K562 (cell line): ENCODE measurements at regions not wholly inside any gene's neighbourhood (a gene's known extent, or its start where the extent isn't known, plus 50 kb on each side); places are given as distances from the start of the nearest gene placed in this dataset.

Source experiments
- ATAC-seq: fragments of 200-7000 bp; cut with Tn5 transposase; 3 replicates; pipeline ENCODE4 v1.9.1; 2020; ENCODE audit warnings: moderate library complexity
- BruUV-seq: library from RNA; stranded (reverse); fragments of 400-500 nt; replicated peaks from 2 replicates; lab custom pipeline; 2021; lab: Mats Ljungman, UMichigan
- CTCF ChIA-PET: fragments of 300-600 bp; formaldehyde crosslinking; extraction: SDS; loops from one replicate; lab custom pipeline; 2021; ENCODE audit warnings: low intra/inter-chr PET ratio; lab: Yijun Ruan, JAX
- POLR2A ChIA-PET: fragments of 300-600, 350-650 bp; sonication (Branson Sonifier 250); formaldehyde crosslinking; extraction: SDS; loops from one replicate; lab custom pipeline; 2021; ENCODE audit warnings: antibody characterized with exemption, inconsistent platforms; lab: Yijun Ruan, JAX
- DNase-seq, 4 experiments: peaks; one replicate each; pipeline versions ENCODE4 v3.0.0 to v3.0.0-alpha.2; 2011 to 2018; ENCODE audit warnings: low spot score in 3 of 4, mixed read lengths in 3 of 4; ENCODE audit errors: extremely low read depth in 1 of 4
- FAIRE-seq: peaks from 2 replicates; lab custom pipeline; 2011; peaks lifted over from hg19 to GRCh38; lab: Jason Lieb, UNC
- H2AFZ ChIP-seq: 2 replicates; pipeline ENCODE4 v1.6.0; 2011; ENCODE audit warnings: low read depth, low read length, control low read depth, inconsistent platforms
- H3K27ac ChIP-seq: fragments of 200-600 bp; 3 replicates; pipeline ENCODE4 v1.8.0; 2011; ENCODE audit warnings: low read depth, mild to moderate bottlenecking, control low read depth, inconsistent platforms, low read length, moderate library complexity, mixed read lengths; ENCODE audit errors: extremely low read depth
- H3K27me3 ChIP-seq, 2 experiments: fragments of 300-600 bp in 1 of 2; 2 replicates in 1 of 2; 3 replicates in 1 of 2; pipeline versions ENCODE4 v1.6.0 to v1.8.0; 2011; ENCODE audit warnings: inconsistent platforms in 2 of 2, low read length in 2 of 2, mild to moderate bottlenecking in 1 of 2, mixed read lengths in 1 of 2, moderate library complexity in 1 of 2; ENCODE audit not compliant: control insufficient read depth in 2 of 2, insufficient read depth in 2 of 2
- H3K36me3 ChIP-seq: fragments of 300-600 bp; 3 replicates; pipeline ENCODE4 v1.8.0; 2011; ENCODE audit warnings: mild to moderate bottlenecking, low read length, inconsistent platforms; ENCODE audit not compliant: control insufficient read depth, insufficient read depth
- H3K4me1 ChIP-seq, 2 experiments: fragments of 200-600 bp in 1 of 2; replicated peaks in 1 of 2; 2 replicates in 1 of 2; 3 replicates in 1 of 2; pipeline versions ENCODE4 v1.5.1 to v1.8.0; 2011; ENCODE audit warnings: inconsistent platforms in 2 of 2, low read length in 2 of 2, mild to moderate bottlenecking in 1 of 2, mixed read lengths in 1 of 2, moderate library complexity in 1 of 2; ENCODE audit not compliant: control insufficient read depth in 2 of 2, insufficient read depth in 2 of 2
- H3K4me2 ChIP-seq: 2 replicates; pipeline ENCODE4 v1.6.1; 2011; ENCODE audit warnings: low read length, control low read depth, inconsistent platforms, mixed read lengths; ENCODE audit not compliant: insufficient read depth
- H3K4me3 ChIP-seq: fragments of 200-600 bp; sonication (generic), shearing (Covaris generic); 2 replicates; pipeline ENCODE4 v1.5.1; 2016; ENCODE audit warnings: control low read depth, inconsistent platforms
- H3K79me2 ChIP-seq: fragments of 200-600 bp; 3 replicates; pipeline ENCODE4 v1.8.0; 2011; ENCODE audit warnings: low read length, inconsistent platforms; ENCODE audit not compliant: control insufficient read depth, insufficient read depth
- H3K9ac ChIP-seq, 2 experiments: 2 replicates each; pipeline versions ENCODE4 v1.6.0 to v1.6.1; 2011; ENCODE audit warnings: low read depth in 2 of 2, low read length in 2 of 2, control low read depth in 1 of 2, inconsistent platforms in 1 of 2, mild to moderate bottlenecking in 1 of 2, mixed read lengths in 1 of 2; ENCODE audit not compliant: insufficient read depth in 1 of 2
- H3K9me1 ChIP-seq: one replicate; pipeline ENCODE4 v1.6.0; 2011; ENCODE audit warnings: inconsistent platforms, mild to moderate bottlenecking, low read length, moderate library complexity; ENCODE audit not compliant: control insufficient read depth, insufficient read depth
- H3K9me3 ChIP-seq: replicated peaks from 2 replicates; pipeline ENCODE4 v1.5.1; 2011; ENCODE audit warnings: low read depth, low read length, inconsistent platforms; ENCODE audit not compliant: control insufficient read depth, insufficient read depth
- H4K20me1 ChIP-seq: replicated peaks from 2 replicates; pipeline ENCODE4 v1.6.1; 2011; ENCODE audit warnings: low read length, inconsistent platforms, mixed read lengths; ENCODE audit not compliant: control insufficient read depth, insufficient read depth
- BRD4 ChIP-seq: fragments of 200-600 bp; sonication (generic); IDR thresholded peaks from 2 replicates; pipeline ENCODE4 v1.6.1; 2017; ENCODE audit warnings: inconsistent platforms
- GTF2F1 ChIP-seq: IDR thresholded peaks from 2 replicates; pipeline ENCODE4 v1.6.1; 2011; ENCODE audit warnings: low read depth, low read length, improper control_type of control experiment
- HDAC1 ChIP-seq, 2 experiments: fragments of 450-650 bp; IDR thresholded peaks; 2 replicates each; pipeline ENCODE4 v1.6.1; 2016 to 2017; ENCODE audit warnings: inconsistent platforms in 1 of 2, mild to moderate bottlenecking in 1 of 2, moderate library complexity in 1 of 2
- MYNN ChIP-seq, 2 experiments: sonication (generic); formaldehyde crosslinking in 1 of 2; IDR thresholded peaks; 2 replicates each; pipeline versions ENCODE4 v1.5.0 to v1.6.1; 2016 to 2020; ENCODE audit warnings: antibody characterized with exemption in 1 of 2, missing genetic modification reagents in 1 of 2
- NFATC3 ChIP-seq: fragments of 450-650 bp; IDR thresholded peaks from 2 replicates; pipeline ENCODE4 v1.6.1; 2017; ENCODE audit warnings: mild to moderate bottlenecking
- POLR2AphosphoS2 ChIP-seq: IDR thresholded peaks from 2 replicates; pipeline ENCODE4 v1.6.1; 2012; ENCODE audit warnings: low read length, improper control_type of control experiment
- PRMT5 ChIP-seq: sonication (generic); formaldehyde crosslinking; IDR thresholded peaks from 2 replicates; pipeline ENCODE4 v1.5.0; 2020; ENCODE audit warnings: missing genetic modification reagents
- SETDB1 ChIP-seq: IDR thresholded peaks from one replicate; pipeline ENCODE4 v1.6.1; 2012; ENCODE audit warnings: low read length, control low read depth, inconsistent platforms
- ZNF436 ChIP-seq: fragments of 250-450, 450-650 bp; sonication (Bioruptor Pico); formaldehyde crosslinking; IDR thresholded peaks from 2 replicates; pipeline ENCODE4 v1.7.0; 2020; ENCODE audit warnings: mild to moderate bottlenecking
- WGBS: fragments of 100-300 bp; shearing (Covaris generic); methylation state at CpG from one replicate; pipeline ENCODE4 v1.1.6; 2016; ENCODE audit warnings: low coverage, mixed read lengths; ENCODE audit not compliant: insufficient coverage; ENCODE audit errors: missing lambda C conversion rate; 5-methylcytosine and 5-hydroxymethylcytosine counted together
- in situ Hi-C: fragments of 300-500 bp; cut with MboI; formaldehyde crosslinking; loops from 4 replicates; pipeline ENCODE4 v1.15.0; 2018; ENCODE audit warnings: inconsistent platforms, mixed read lengths
- intact Hi-C: fragments of 100-400 bp; cut with micrococcal nuclease; formaldehyde crosslinking; loops from 2 replicates; pipeline ENCODE4 v1.14.2; 2022
- TF ChIP-seq, protein P1 (sequence below), 2 experiments: IDR thresholded peaks; 2 replicates each; pipeline ENCODE4 v1.6.1; 2011; ENCODE audit warnings: borderline replicate concordance in 1 of 2, control low read depth in 1 of 2, low read depth in 1 of 2, low read length in 1 of 2, mild to moderate bottlenecking in 1 of 2, mixed read lengths in 1 of 2, moderate library complexity in 1 of 2; ENCODE audit not compliant: insufficient read depth in 1 of 2, insufficient read length in 1 of 2, poor library complexity in 1 of 2, severe bottlenecking in 1 of 2; ENCODE audit errors: extremely low read depth in 1 of 2
- TF ChIP-seq, protein P2 (sequence below): fragments of 250-450 bp; sonication (Bioruptor Pico); IDR thresholded peaks from 2 replicates; pipeline ENCODE4 v1.8.0; 2021; ENCODE audit warnings: moderate library complexity, mild to moderate bottlenecking, inconsistent platforms
- TF ChIP-seq, protein P3 (sequence below): sonication (generic); formaldehyde crosslinking; IDR thresholded peaks from 2 replicates; pipeline ENCODE4 v1.8.0; 2023; ENCODE audit warnings: mild to moderate bottlenecking, missing genetic modification reagents
- TF ChIP-seq, protein P4 (sequence below), 2 experiments: fragments of 450-650 bp; IDR thresholded peaks; 2 replicates each; pipeline ENCODE4 v1.6.1; 2016

DNA sequence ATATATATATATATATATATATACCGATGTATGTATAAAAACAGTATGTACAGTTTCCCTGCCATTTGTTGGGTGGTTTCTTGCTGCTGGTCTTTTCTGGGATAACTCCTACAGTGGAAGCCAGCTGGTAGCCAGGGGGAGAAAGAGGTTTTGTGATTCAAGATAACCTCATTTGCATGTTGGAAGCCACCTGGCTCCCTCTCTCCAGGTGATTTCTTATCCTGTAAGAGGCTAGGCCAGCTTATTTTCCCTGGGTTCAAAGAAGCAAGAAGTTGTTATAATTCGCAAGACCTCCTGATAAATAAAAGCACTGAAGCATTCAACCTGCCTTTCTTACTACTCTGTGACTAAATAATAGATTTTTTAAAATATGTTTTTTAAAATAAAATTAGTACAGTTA is 443.3 kb downstream of the VGLL3 start:
- no peaks in the 10 kb centered on the region for H3K27me3 ChIP-seq
- no peak overlapping the region for H3K4me2 ChIP-seq
- DNase-seq (no peak), ATAC-seq (no peak), FAIRE-seq (no peak)
- in situ Hi-C loops (no loop called here), intact Hi-C loops (no loop called here)
- no peak overlapping the region for H3K27ac ChIP-seq
- H3K9me1 ChIP-seq: no peaks in the 10 kb centered on the region
- H3K79me2 ChIP-seq: no peaks in the 10 kb centered on the region
- H3K4me3 ChIP-seq: no peak overlapping the region
- H3K4me1 ChIP-seq: no peaks in the 10 kb centered on the region
- BruUV-seq: no TSS peak
- no peak overlapping the region for H3K9ac ChIP-seq
- H3K36me3 ChIP-seq: no peaks in the 10 kb centered on the region
- ChIA-PET CTCF (no interaction called here), POLR2A (no interaction called here)
- H2AFZ ChIP-seq: no peak overlapping the region
- whole genome bisulfite sequencing: 3% methylated on average over 2 of the region's 2 CpGs
- H3K9me3 ChIP-seq: no peaks in the 10 kb centered on the region
- no peaks in the 10 kb centered on the region for H4K20me1 ChIP-seq
- TF ChIP-seq POLR2AphosphoS2 (no peak), NFATC3 (no peak), MYNN (IDR thresholded peaks at IDR 0.05) (no peak), MYNN (CRISPR knock-in tag; IDR thresholded peaks at IDR 0.05) (no peak), PRMT5 (no peak), BRD4 (no peak), GTF2F1 (no peak), SETDB1 (no peak), ZNF436 (CRISPR knock-in tag) (no peak), HDAC1 (IDR thresholded peaks at IDR 0.05) (no peak)
- TF ChIP-seq, protein P1, sequence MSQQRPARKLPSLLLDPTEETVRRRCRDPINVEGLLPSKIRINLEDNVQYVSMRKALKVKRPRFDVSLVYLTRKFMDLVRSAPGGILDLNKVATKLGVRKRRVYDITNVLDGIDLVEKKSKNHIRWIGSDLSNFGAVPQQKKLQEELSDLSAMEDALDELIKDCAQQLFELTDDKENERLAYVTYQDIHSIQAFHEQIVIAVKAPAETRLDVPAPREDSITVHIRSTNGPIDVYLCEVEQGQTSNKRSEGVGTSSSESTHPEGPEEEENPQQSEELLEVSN (IDR thresholded peaks at IDR 0.05; ENCODE audit: borderline replicate concordance in 1 of 2, extremely low read depth in 1 of 2, insufficient read depth in 1 of 2, insufficient read length in 1 of 2, low read depth in 1 of 2, low read length in 1 of 2, poor library complexity in 1 of 2, severe bottlenecking in 1 of 2): no peak
- TF ChIP-seq, protein P2, sequence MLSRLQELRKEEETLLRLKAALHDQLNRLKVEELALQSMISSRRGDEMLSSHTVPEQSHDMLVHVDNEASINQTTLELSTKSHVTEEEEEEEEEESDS (CRISPR knock-in tag): no peak
- TF ChIP-seq, protein P3, sequence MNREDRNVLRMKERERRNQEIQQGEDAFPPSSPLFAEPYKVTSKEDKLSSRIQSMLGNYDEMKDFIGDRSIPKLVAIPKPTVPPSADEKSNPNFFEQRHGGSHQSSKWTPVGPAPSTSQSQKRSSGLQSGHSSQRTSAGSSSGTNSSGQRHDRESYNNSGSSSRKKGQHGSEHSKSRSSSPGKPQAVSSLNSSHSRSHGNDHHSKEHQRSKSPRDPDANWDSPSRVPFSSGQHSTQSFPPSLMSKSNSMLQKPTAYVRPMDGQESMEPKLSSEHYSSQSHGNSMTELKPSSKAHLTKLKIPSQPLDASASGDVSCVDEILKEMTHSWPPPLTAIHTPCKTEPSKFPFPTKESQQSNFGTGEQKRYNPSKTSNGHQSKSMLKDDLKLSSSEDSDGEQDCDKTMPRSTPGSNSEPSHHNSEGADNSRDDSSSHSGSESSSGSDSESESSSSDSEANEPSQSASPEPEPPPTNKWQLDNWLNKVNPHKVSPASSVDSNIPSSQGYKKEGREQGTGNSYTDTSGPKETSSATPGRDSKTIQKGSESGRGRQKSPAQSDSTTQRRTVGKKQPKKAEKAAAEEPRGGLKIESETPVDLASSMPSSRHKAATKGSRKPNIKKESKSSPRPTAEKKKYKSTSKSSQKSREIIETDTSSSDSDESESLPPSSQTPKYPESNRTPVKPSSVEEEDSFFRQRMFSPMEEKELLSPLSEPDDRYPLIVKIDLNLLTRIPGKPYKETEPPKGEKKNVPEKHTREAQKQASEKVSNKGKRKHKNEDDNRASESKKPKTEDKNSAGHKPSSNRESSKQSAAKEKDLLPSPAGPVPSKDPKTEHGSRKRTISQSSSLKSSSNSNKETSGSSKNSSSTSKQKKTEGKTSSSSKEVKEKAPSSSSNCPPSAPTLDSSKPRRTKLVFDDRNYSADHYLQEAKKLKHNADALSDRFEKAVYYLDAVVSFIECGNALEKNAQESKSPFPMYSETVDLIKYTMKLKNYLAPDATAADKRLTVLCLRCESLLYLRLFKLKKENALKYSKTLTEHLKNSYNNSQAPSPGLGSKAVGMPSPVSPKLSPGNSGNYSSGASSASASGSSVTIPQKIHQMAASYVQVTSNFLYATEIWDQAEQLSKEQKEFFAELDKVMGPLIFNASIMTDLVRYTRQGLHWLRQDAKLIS (CRISPR knock-in tag): no peak
- TF ChIP-seq, protein P4, sequence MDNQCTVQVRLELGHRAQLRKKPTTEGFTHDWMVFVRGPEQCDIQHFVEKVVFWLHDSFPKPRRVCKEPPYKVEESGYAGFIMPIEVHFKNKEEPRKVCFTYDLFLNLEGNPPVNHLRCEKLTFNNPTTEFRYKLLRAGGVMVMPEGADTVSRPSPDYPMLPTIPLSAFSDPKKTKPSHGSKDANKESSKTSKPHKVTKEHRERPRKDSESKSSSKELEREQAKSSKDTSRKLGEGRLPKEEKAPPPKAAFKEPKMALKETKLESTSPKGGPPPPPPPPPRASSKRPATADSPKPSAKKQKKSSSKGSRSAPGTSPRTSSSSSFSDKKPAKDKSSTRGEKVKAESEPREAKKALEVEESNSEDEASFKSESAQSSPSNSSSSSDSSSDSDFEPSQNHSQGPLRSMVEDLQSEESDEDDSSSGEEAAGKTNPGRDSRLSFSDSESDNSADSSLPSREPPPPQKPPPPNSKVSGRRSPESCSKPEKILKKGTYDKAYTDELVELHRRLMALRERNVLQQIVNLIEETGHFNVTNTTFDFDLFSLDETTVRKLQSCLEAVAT (IDR thresholded peaks at IDR 0.05): no peak
